ENCODE measurements at regions not wholly inside any gene's neighbourhood (a gene's known extent, or its start where the extent isn't known, plus 50 kb on each side); places are given as distances from the start of the nearest gene placed in this dataset.

DNA sequence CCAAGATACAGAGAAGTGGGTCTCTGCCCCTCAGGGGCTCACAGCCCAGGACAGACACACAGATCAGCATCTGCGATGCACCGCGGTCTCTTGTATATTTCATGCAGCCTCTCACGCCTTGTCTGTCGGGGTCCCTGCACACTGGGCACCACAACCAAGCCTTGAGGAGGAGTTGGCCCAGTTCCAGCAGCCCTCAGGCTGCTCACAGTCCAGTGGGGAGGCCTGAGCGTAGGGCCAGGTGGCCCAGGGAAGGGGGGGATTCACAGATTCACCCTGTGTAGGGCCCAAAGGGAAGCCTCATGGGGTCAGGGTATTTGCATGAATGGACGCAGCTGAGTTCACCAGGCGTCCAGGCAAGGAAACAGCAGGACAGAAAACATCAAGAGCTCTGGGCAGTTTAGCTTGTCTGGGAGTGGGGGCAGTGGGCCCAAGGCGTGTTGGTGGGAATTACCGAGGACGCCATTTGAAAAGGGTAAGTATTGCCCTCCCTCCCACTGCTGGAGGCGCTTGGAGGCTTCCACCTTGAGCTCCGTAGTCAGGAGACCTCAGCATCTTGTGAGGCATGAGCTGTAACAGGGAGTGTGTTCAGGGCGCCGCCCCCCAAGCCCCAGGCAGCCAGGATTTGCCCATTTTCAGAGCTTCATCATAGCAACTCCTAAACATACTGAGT lies 129.1 kb upstream of the CHST15 start:
- Histone ChIP-seq H3K4me3 (ENCODE audit: insufficient read depth, low read depth, low read length) (no peak overlapping the region), H3K9ac (ENCODE audit: low read depth, low read length) (no peak overlapping the region), H3K4me2 (ENCODE audit: low read depth, low read length) (no peak overlapping the region)

More for the DNA sequence above, 129.1 kb upstream of the CHST15 start:
- H3K4ac ChIP-seq (ENCODE audit: low read depth, low read length), result no peak overlapping the region
- no peaks in the 10 kb centered on the region for H3K79me1 ChIP-seq (ENCODE audit: low read depth in 1 of 2, low read length in 2 of 2)
- H4K8ac ChIP-seq (ENCODE audit: low read depth in 2 of 2, low read length in 2 of 2), result no peak overlapping the region
- H4K20me1 ChIP-seq (ENCODE audit: insufficient read depth, low read length), result no peaks in the 10 kb centered on the region
- H2BK15ac ChIP-seq (ENCODE audit: low read depth, low read length), result no peak overlapping the region
- no peak for TF ChIP-seq BHLHE40 (IDR thresholded peaks at IDR 0.05; ENCODE audit: low read depth, low read length)
- no peak for TF ChIP-seq MXI1 (IDR thresholded peaks at IDR 0.05; ENCODE audit: borderline replicate concordance, low read depth, low read length)
- H3K9me3 ChIP-seq (ENCODE audit: control insufficient read depth, insufficient read depth, low read length), result peaks cover 39% of the 10 kb centered on the region
- H3K56ac ChIP-seq (ENCODE audit: extremely low read depth, insufficient read depth, low read length), result no peak overlapping the region
- H4K5ac ChIP-seq (ENCODE audit: low read depth, low read length), result no peak overlapping the region
- ATAC-seq (ENCODE audit: low read depth), result no peak
- no peak overlapping the region for H3K23ac ChIP-seq (ENCODE audit: low read depth, low read length)
- H2BK5ac ChIP-seq (ENCODE audit: low read depth, low read length, poor library complexity, severe bottlenecking), result no peak overlapping the region
- no peaks in the 10 kb centered on the region for H3K9me1 ChIP-seq (ENCODE audit: insufficient read depth, low read length)
- CTCF ChIA-PET, result no interaction called here
- H3K27me3 ChIP-seq (ENCODE audit: control insufficient read depth, insufficient read depth, low read length), result no peaks in the 10 kb centered on the region
- intact Hi-C loops (cut with micrococcal nuclease), result no loop called here
- no peaks in the 10 kb centered on the region for H3K4me1 ChIP-seq (ENCODE audit: control insufficient read depth, insufficient read depth, low read length)
- no TSS peak for BruUV-seq (replicated peaks)
- POLR2A ChIA-PET (ENCODE audit: unreplicated experiment), result no interaction called here
- H2AFZ ChIP-seq (replicated peaks; ENCODE audit: low read length, poor library complexity), result no peak overlapping the region
- H3K36me3 ChIP-seq (ENCODE audit: control insufficient read depth, insufficient read depth, low read length), result no peaks in the 10 kb centered on the region
- in situ Hi-C loops (cut with MboI; ENCODE audit: low sequenced_read_pairs), result no loop called here
- no peak overlapping the region for H3K14ac ChIP-seq (replicated peaks; ENCODE audit: low read depth, low read length)
- H3K27ac ChIP-seq (ENCODE audit: insufficient read depth, low read length), result no peak overlapping the region
- WGBS, 2 experiments (ENCODE audit: extremely low coverage in 2 of 2, insufficient read length in 1 of 2), result 62% methylated on average over 7 of the region's 15 CpGs; no CpG with 5 or more reads in 1 of the 2 experiments
- H2AK5ac ChIP-seq (ENCODE audit: low read depth, low read length), result no peak overlapping the region
- no peak overlapping the region for H4K91ac ChIP-seq (ENCODE audit: insufficient read depth, low read depth, low read length)
- no peak for DNase-seq
- H2AK9ac ChIP-seq (replicated peaks; ENCODE audit: low read depth, low read length, poor library complexity), result no peak overlapping the region
- dilution Hi-C loops (cut with HindIII; ENCODE audit: low sequenced_read_pairs, unreplicated experiment), result no loop called here
- no peak overlapping the region for H2BK20ac ChIP-seq (ENCODE audit: low read depth, low read length)
- no peak overlapping the region for H3K18ac ChIP-seq (ENCODE audit: low read depth, low read length)
- no peak overlapping the region for H2BK120ac ChIP-seq (ENCODE audit: low read depth, low read length)
